Right atrium auricular region (tissue), 2 donors: ENCODE measurements at regions not wholly inside any gene's neighbourhood (a gene's known extent, or its start where the extent isn't known, plus 50 kb on each side); places are given as distances from the start of the nearest gene placed in this dataset.
"Not testable (repeated sequence)": the region's sequence is repeated elsewhere in the genome, so short reads cannot be mapped to it uniquely, and the experiment has no call there.

Source experiments
- DNase-seq: peaks from one replicate; pipeline ENCODE4 v3.0.0-alpha.2; 2019; ENCODE audit warnings: low spot score
- H3K27ac ChIP-seq, 2 donors: fragments of 200-600 bp; sonication (generic); 1 replicate in 1 of 2; 2 replicates in 1 of 2; pipeline ENCODE4 v1.5.1; 2016 to 2019
- H3K27me3 ChIP-seq, 2 donors: fragments of 200-600 bp; sonication (generic); one replicate each; pipeline versions ENCODE4 v1.5.1 to v1.6.0; 2017 to 2019
- H3K36me3 ChIP-seq: fragments of 200-600 bp; sonication (generic); one replicate; pipeline ENCODE4 v1.5.1; 2016
- H3K4me1 ChIP-seq, 2 donors: fragments of 200-600 bp; sonication (generic); one replicate each; pipeline versions ENCODE4 v1.5.1 to v1.6.0; 2017 to 2019
- H3K4me3 ChIP-seq, 2 donors: fragments of 200-600 bp; sonication (generic); 1 replicate in 1 of 2; 2 replicates in 1 of 2; pipeline ENCODE4 v1.5.1; 2017 to 2019; ENCODE audit warnings: mild to moderate bottlenecking in 1 of 2, moderate library complexity in 1 of 2
- H3K9me3 ChIP-seq, 2 donors: fragments of 200-600 bp; sonication (generic); one replicate each; pipeline ENCODE4 v1.5.1; 2019
- CTCF ChIP-seq, 2 donors: fragments of 200-600 bp; sonication (generic); IDR thresholded peaks; one replicate each; pipeline ENCODE4 v1.5.1; 2019; ENCODE audit warnings: antibody characterized with exemption in 2 of 2

GRCh38 chr6:16884526-16884925, 123.3 kb upstream of the ATXN1 start:
- Histone ChIP-seq H3K27ac (no peak overlapping the region), H3K4me1 (no peaks in the 10 kb centered on the region), H3K36me3 (no peaks in the 10 kb centered on the region), H3K4me3 (no peak overlapping the region), H3K9me3 (no peaks in the 10 kb centered on the region), H3K27me3 (no peaks in the 10 kb centered on the region)
- no peak for TF ChIP-seq CTCF (IDR thresholded peaks at IDR 0.05)
- no peak for DNase-seq

- H3K9me3 ChIP-seq, result no peaks in the 10 kb centered on the region
- H3K4me1 ChIP-seq, result no peaks in the 10 kb centered on the region
- TF ChIP-seq CTCF (IDR thresholded peaks at IDR 0.05), result no peak
- no peaks in the 10 kb centered on the region for H3K27me3 ChIP-seq
- H3K4me3 ChIP-seq, result no peak overlapping the region
- H3K36me3 ChIP-seq, result no peaks in the 10 kb centered on the region
- DNase-seq, result no peak
- no peak overlapping the region for H3K27ac ChIP-seq
These were observed 122.2 kb upstream of the ATXN1 start for GRCh38 chr6:16883414-16883813.

- TF ChIP-seq CTCF (IDR thresholded peaks at IDR 0.05), result no peak
- Histone ChIP-seq H3K36me3 (no peaks in the 10 kb centered on the region), H3K27me3 (no peaks in the 10 kb centered on the region), H3K4me1 (no peaks in the 10 kb centered on the region), H3K4me3 (no peak overlapping the region), H3K27ac (no peak overlapping the region), H3K9me3 (no peaks in the 10 kb centered on the region)
- no peak for DNase-seq
These were observed 121.0 kb upstream of the ATXN1 start for GRCh38 chr6:16882230-16882629.

- H3K4me1 ChIP-seq, H3K4me3 ChIP-seq, H3K27me3 ChIP-seq, DNase-seq, H3K9me3 ChIP-seq, H3K27ac ChIP-seq, H3K36me3 ChIP-seq: not testable (repeated sequence)
These were observed 115.6 kb upstream of the ATXN1 start for GRCh38 chr6:16876852-16877251.

- no peaks in the 10 kb centered on the region for H3K27me3 ChIP-seq
- no peak for DNase-seq
- no peak for TF ChIP-seq CTCF (IDR thresholded peaks at IDR 0.05)
- no peak overlapping the region for H3K4me3 ChIP-seq
- no peaks in the 10 kb centered on the region for H3K9me3 ChIP-seq
- no peak overlapping the region for H3K27ac ChIP-seq
- no peaks in the 10 kb centered on the region for H3K4me1 ChIP-seq
- no peaks in the 10 kb centered on the region for H3K36me3 ChIP-seq
These were observed 114.9 kb upstream of the ATXN1 start for GRCh38 chr6:16876201-16876600.

- no peaks in the 10 kb centered on the region for H3K9me3 ChIP-seq
- no peak for DNase-seq
- no peaks in the 10 kb centered on the region for H3K36me3 ChIP-seq
- H3K4me1 ChIP-seq, result no peaks in the 10 kb centered on the region
- H3K4me3 ChIP-seq, result no peak overlapping the region
- no peak for TF ChIP-seq CTCF (IDR thresholded peaks at IDR 0.05)
- H3K27me3 ChIP-seq, result no peaks in the 10 kb centered on the region
- no peak overlapping the region for H3K27ac ChIP-seq
These were observed 112.4 kb upstream of the ATXN1 start for GRCh38 chr6:16873698-16874097.
